GM19239 (cell line): ENCODE measurements at regions not wholly inside any gene's neighbourhood (a gene's known extent, or its start where the extent isn't known, plus 50 kb on each side); places are given as distances from the start of the nearest gene placed in this dataset.
A peak's percentile ranks its signal among the peaks of the same experiment; 100 is the strongest.
"Not testable (repeated sequence)": the region's sequence is repeated elsewhere in the genome, so short reads cannot be mapped to it uniquely, and the experiment has no call there.

Source experiments
- DNase-seq: peaks from one replicate; pipeline ENCODE4 v3.0.0; 2011; ENCODE audit warnings: low spot score; ENCODE audit not compliant: insufficient read length
- FAIRE-seq: peaks from 2 replicates; lab custom pipeline; 2011; peaks lifted over from hg19 to GRCh38; lab: Jason Lieb, UNC

GRCh38 chrX:84611843-84612636, 109.8 kb upstream of the HDX start:
- DNase-seq (no peak), FAIRE-seq (no peak)

- DNase-seq: no peak
These were observed 132.0 kb upstream of the HDX start for GRCh38 chrX:84634201-84634782.

GRCh38 chrX:84666086-84666485, 163.8 kb upstream of the HDX start:
- FAIRE-seq: no peak
- no peak for DNase-seq

More at GRCh38 chrX:84634201-84634782, 132.0 kb upstream of the HDX start:
- no peak for FAIRE-seq

GRCh38 chrX:84690228-84690627, 188.0 kb upstream of the HDX start:
- FAIRE-seq: no peak

GRCh38 chrX:84709987-84710386, 207.7 kb upstream of the HDX start:
- DNase-seq (no peak), FAIRE-seq (no peak)

More at GRCh38 chrX:84690228-84690627, 188.0 kb upstream of the HDX start:
- DNase-seq: no peak

GRCh38 chrX:84710611-84711010, 208.4 kb upstream of the HDX start:
- FAIRE-seq (no peak), DNase-seq (no peak)

GRCh38 chrX:84712621-84713020, 210.4 kb upstream of the HDX start:
- FAIRE-seq (no peak), DNase-seq (no peak)

GRCh38 chrX:84715315-84715714, 213.1 kb upstream of the HDX start:
- FAIRE-seq: no peak
- DNase-seq: no peak

GRCh38 chrX:84717343-84717742, 215.1 kb upstream of the HDX start:
- no peak for DNase-seq
- no peak for FAIRE-seq

- DNase-seq (no peak), FAIRE-seq (no peak)
These were observed 219.2 kb upstream of the HDX start for GRCh38 chrX:84721416-84721815.

GRCh38 chrX:84724576-84724975, 222.3 kb upstream of the HDX start:
- FAIRE-seq (no peak), DNase-seq (no peak)

GRCh38 chrX:84729408-84729807, 227.2 kb upstream of the HDX start:
- no peak for FAIRE-seq
- DNase-seq: no peak

- DNase-seq (peak; percentile 6), FAIRE-seq (peak; percentile 96)
These were observed 227.6 kb upstream of the HDX start for GRCh38 chrX:84729809-84730208.

- FAIRE-seq (no peak), DNase-seq (no peak)
These were observed 232.8 kb upstream of the HDX start for GRCh38 chrX:84735025-84735424.

- no peak for DNase-seq
- FAIRE-seq: no peak
These were observed 235.2 kb upstream of the HDX start for GRCh38 chrX:84737471-84737871.

GRCh38 chrX:84747516-84747915, 245.3 kb upstream of the HDX start:
- FAIRE-seq (no peak), DNase-seq (no peak)

GRCh38 chrX:84748965-84749656, 246.9 kb upstream of the HDX start:
- no peak for DNase-seq
- no peak for FAIRE-seq

- FAIRE-seq (no peak), DNase-seq (no peak)
These were observed 243.1 kb upstream of the APOOL start for GRCh38 chrX:84760560-84760959.

- DNase-seq (no peak), FAIRE-seq (no peak)
These were observed 207.4 kb upstream of the APOOL start for GRCh38 chrX:84796321-84796720.

- no peak for FAIRE-seq
- DNase-seq: no peak
These were observed 172.8 kb upstream of the APOOL start for GRCh38 chrX:84830836-84831235.

- not testable (repeated sequence) for DNase-seq
- peak; percentile 18 for FAIRE-seq
These were observed 157.1 kb upstream of the APOOL start for GRCh38 chrX:84846541-84846940.
